ENCODE measurements at regions not wholly inside any gene's neighbourhood (a gene's known extent, or its start where the extent isn't known, plus 50 kb on each side); places are given as distances from the start of the nearest gene placed in this dataset.
"Not testable (repeated sequence)": the region's sequence is repeated elsewhere in the genome, so short reads cannot be mapped to it uniquely, and the experiment has no call there.

- DNase-seq (ENCODE audit: low read depth in 3 of 3, low spot score in 2 of 3), result no peak
Measured at GRCh38 chrX:101823236-101823635, 108.6 kb downstream of the ZMAT1 start.

- not testable (repeated sequence) for DNase-seq (ENCODE audit: low read depth in 3 of 3, low spot score in 2 of 3)
Measured at GRCh38 chrX:101817739-101818138, 114.1 kb downstream of the ZMAT1 start.

GRCh38 chrX:101813200-101813599 lies 118.6 kb downstream of the ZMAT1 start:
- no peak for DNase-seq (ENCODE audit: low read depth in 3 of 3, low spot score in 2 of 3)

GRCh38 chrX:101803451-101803850 lies 128.4 kb downstream of the ZMAT1 start:
- DNase-seq (ENCODE audit: low read depth in 3 of 3, low spot score in 2 of 3), result no peak

- peak; percentile 62 to 83 (median 65) for DNase-seq (ENCODE audit: low read depth in 3 of 3, low spot score in 2 of 3)
Measured at GRCh38 chrX:101799387-101799786, 132.4 kb downstream of the ZMAT1 start.

- DNase-seq (ENCODE audit: low read depth in 3 of 3, low spot score in 2 of 3), result no peak
Measured at GRCh38 chrX:101787934-101788333, 128.3 kb upstream of the ARMCX2 start.

GRCh38 chrX:101785142-101785541 lies 125.5 kb upstream of the ARMCX2 start:
- DNase-seq (ENCODE audit: low read depth in 3 of 3, low spot score in 2 of 3), result no peak

GRCh38 chrX:101780421-101780820 lies 120.8 kb upstream of the ARMCX2 start:
- DNase-seq (ENCODE audit: low read depth in 3 of 3, low spot score in 2 of 3), result not testable (repeated sequence)

- no peak for DNase-seq (ENCODE audit: low read depth in 3 of 3, low spot score in 2 of 3)
Measured at GRCh38 chrX:101774340-101774739, 114.7 kb upstream of the ARMCX2 start.

- no peak for DNase-seq (ENCODE audit: low read depth in 3 of 3, low spot score in 2 of 3)
Measured at GRCh38 chrX:101764538-101764937, 104.9 kb upstream of the ARMCX2 start.

- peak in 1 of 3 donors; percentile 12 for DNase-seq (ENCODE audit: low read depth in 3 of 3, low spot score in 2 of 3)
Measured at GRCh38 chrX:101759000-101759399, 99.3 kb upstream of the ARMCX2 start.

GRCh38 chrX:101750744-101751143 lies 91.1 kb upstream of the ARMCX2 start:
- DNase-seq (ENCODE audit: low read depth in 3 of 3, low spot score in 2 of 3), result no peak

- no peak for DNase-seq (ENCODE audit: low read depth in 3 of 3, low spot score in 2 of 3)
Measured at GRCh38 chrX:101749436-101749835, 89.8 kb upstream of the ARMCX2 start.

- no peak for DNase-seq (ENCODE audit: low read depth in 3 of 3, low spot score in 2 of 3)
Measured at GRCh38 chrX:101745046-101745445, 85.4 kb upstream of the ARMCX2 start.

GRCh38 chrX:101744085-101744484 lies 84.4 kb upstream of the ARMCX2 start:
- DNase-seq (ENCODE audit: low read depth in 3 of 3, low spot score in 2 of 3), result no peak

- DNase-seq (ENCODE audit: low read depth in 3 of 3, low spot score in 2 of 3), result no peak
Measured at GRCh38 chrX:101740642-101741041, 81.0 kb upstream of the ARMCX2 start.

GRCh38 chrX:101738867-101739266 lies 79.2 kb upstream of the ARMCX2 start:
- DNase-seq (ENCODE audit: low read depth in 3 of 3, low spot score in 2 of 3), result not testable (repeated sequence)

GRCh38 chrX:101738411-101738810 lies 78.8 kb upstream of the ARMCX2 start:
- DNase-seq (ENCODE audit: low read depth in 3 of 3, low spot score in 2 of 3), result not testable (repeated sequence)

- DNase-seq (ENCODE audit: low read depth in 3 of 3, low spot score in 2 of 3), result no peak
Measured at GRCh38 chrX:101736651-101737050, 77.0 kb upstream of the ARMCX2 start.

GRCh38 chrX:101732870-101733269 lies 73.2 kb upstream of the ARMCX2 start:
- no peak for DNase-seq (ENCODE audit: low read depth in 3 of 3, low spot score in 2 of 3)

- no peak for DNase-seq (ENCODE audit: low read depth in 3 of 3, low spot score in 2 of 3)
Measured at GRCh38 chrX:101729986-101730385, 70.3 kb upstream of the ARMCX2 start.
